Lower lobe of right lung (tissue), 2 donors: ENCODE measurements at regions not wholly inside any gene's neighbourhood (a gene's known extent, or its start where the extent isn't known, plus 50 kb on each side); places are given as distances from the start of the nearest gene placed in this dataset.

Source experiments
- ATAC-seq, 2 donors: fragments of 200-7000 bp; cut with Tn5 transposase; one replicate each; pipeline ENCODE4 v1.9.1; 2020 to 2022; ENCODE audit warnings: mild to moderate bottlenecking in 2 of 2, moderate library complexity in 2 of 2
- DNase-seq: peaks from one replicate; pipeline ENCODE4 v3.0.0-alpha.2; 2020
- H3K27ac ChIP-seq: fragments of 200-600 bp; one replicate; pipeline ENCODE4 v1.8.0; 2022
- H3K27me3 ChIP-seq: fragments of 200-600 bp; one replicate; pipeline ENCODE4 v1.8.0; 2022; ENCODE audit warnings: low read depth
- H3K36me3 ChIP-seq: fragments of 200-600 bp; one replicate; pipeline ENCODE4 v1.8.0; 2022; ENCODE audit warnings: mild to moderate bottlenecking
- H3K4me1 ChIP-seq: fragments of 200-600 bp; one replicate; pipeline ENCODE4 v1.8.0; 2022
- H3K4me3 ChIP-seq: fragments of 200-600 bp; one replicate; pipeline ENCODE4 v1.8.0; 2022; ENCODE audit warnings: mild to moderate bottlenecking
- H3K9me3 ChIP-seq: fragments of 200-600 bp; one replicate; pipeline ENCODE4 v1.8.0; 2022
- intact Hi-C: fragments of 100-400 bp; cut with DNase I; formaldehyde crosslinking; loops from one replicate; pipeline ENCODE4 v1.11.0; 2022
- TF ChIP-seq, protein P1 (sequence below): fragments of 200-600 bp; IDR thresholded peaks from one replicate; pipeline ENCODE4 v1.8.0; 2022; ENCODE audit warnings: antibody characterized with exemption, mild to moderate bottlenecking
- donor health status: DM: no; HTN: yes; CAD: no; lungs with severe emphysema.

DNA sequence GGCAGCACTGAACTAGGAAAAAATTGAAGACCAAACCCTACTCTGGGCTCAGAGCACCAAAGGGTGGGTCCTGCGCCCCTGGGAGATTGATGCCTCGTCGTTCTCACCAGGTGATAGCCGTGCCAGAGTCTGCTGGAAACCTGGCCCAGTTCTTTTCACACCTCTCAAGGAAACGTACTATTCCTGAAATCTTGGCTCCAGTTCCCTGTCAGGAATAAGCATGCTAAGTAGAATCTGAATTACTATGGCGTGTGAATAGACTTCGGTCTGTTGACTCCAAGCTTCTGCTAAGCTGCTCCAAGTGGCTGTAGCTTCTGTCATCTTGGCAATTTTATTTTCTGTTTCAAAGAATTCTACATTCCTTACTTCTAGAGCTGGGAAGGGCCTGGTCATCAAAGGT is 75.4 kb downstream of the MARCHF4 start:
- DNase-seq (no peak), ATAC-seq (no peak)
- H3K9me3 ChIP-seq, result no peaks in the 10 kb centered on the region
- H3K4me3 ChIP-seq, result no peak overlapping the region
- H3K36me3 ChIP-seq, result no peaks in the 10 kb centered on the region
- intact Hi-C loops, result no loop called here
- TF ChIP-seq, protein P1, sequence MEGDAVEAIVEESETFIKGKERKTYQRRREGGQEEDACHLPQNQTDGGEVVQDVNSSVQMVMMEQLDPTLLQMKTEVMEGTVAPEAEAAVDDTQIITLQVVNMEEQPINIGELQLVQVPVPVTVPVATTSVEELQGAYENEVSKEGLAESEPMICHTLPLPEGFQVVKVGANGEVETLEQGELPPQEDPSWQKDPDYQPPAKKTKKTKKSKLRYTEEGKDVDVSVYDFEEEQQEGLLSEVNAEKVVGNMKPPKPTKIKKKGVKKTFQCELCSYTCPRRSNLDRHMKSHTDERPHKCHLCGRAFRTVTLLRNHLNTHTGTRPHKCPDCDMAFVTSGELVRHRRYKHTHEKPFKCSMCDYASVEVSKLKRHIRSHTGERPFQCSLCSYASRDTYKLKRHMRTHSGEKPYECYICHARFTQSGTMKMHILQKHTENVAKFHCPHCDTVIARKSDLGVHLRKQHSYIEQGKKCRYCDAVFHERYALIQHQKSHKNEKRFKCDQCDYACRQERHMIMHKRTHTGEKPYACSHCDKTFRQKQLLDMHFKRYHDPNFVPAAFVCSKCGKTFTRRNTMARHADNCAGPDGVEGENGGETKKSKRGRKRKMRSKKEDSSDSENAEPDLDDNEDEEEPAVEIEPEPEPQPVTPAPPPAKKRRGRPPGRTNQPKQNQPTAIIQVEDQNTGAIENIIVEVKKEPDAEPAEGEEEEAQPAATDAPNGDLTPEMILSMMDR, result no peak
- no peak overlapping the region for H3K27ac ChIP-seq
- no peaks in the 10 kb centered on the region for H3K4me1 ChIP-seq
- H3K27me3 ChIP-seq, result no peaks in the 10 kb centered on the region

DNA sequence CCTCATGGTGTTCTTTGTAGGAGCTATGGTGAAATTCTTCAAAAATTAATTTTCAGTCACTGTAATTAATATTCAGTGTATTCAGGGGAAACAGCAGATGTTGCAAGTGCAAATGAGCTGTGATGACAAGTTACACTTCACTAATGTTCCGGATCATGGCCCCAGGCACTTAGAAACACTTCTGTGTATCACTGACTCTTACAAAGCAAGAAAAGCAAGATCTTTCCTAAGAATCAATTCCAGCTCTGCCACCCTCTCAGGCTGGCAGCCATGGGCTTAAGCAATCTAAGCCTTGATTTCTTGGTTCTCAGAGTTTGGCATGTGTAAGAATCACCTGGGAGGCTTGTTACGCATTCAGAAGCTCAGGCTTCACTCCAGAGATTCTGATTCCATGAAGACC is 78.0 kb downstream of the MARCHF4 start:
- H3K36me3 ChIP-seq, result no peaks in the 10 kb centered on the region
- no peak overlapping the region for H3K27ac ChIP-seq
- no peak overlapping the region for H3K4me3 ChIP-seq
- DNase-seq (no peak), ATAC-seq (no peak)
- intact Hi-C loops, result no loop called here
- H3K4me1 ChIP-seq, result no peaks in the 10 kb centered on the region
- TF ChIP-seq, protein P1, result no peak
- no peaks in the 10 kb centered on the region for H3K27me3 ChIP-seq
- H3K9me3 ChIP-seq, result no peaks in the 10 kb centered on the region

DNA sequence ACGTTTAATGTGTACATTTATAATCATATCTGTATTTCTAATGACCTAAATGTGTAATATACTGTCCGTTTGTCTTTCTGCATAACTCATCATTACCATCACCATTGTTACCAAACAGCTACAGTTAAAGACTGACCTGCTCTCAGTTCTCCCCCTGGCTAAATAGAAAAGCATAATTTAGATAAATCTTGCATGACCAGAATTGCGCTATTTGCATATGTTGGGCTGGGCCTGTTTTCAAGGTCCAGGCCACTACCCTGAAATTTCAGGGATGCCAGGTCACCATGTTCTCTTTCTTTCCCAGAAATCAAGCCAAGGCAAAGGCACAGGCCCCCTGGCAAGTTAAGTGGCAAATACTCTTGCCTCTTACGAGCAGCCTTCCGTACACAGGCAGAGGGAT is 78.4 kb downstream of the MARCHF4 start:
- intact Hi-C loops, result no loop called here
- no peak overlapping the region for H3K27ac ChIP-seq

DNA sequence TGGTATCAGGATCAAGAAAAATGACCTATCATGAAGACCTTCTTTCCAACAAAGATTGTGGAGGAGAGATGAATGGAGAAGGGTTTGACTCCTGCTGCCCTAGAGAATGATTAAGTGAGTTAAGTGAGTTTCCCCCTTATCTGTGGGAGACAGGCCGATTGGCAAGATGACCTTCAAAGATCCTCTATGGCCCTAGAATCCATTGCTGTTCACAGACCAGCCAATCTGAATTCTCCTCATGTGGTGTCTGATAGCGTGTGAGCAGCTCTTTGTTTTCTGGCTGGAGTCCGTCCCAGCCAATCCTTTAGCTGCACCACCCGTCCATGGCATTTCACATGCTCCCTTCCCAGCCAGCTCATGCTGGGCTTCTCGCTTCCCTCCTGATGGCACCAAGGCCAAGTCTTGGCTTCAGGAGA is 79.4 kb downstream of the MARCHF4 start:
- TF ChIP-seq, protein P1, result no peak
- ATAC-seq, result no peak
- Histone ChIP-seq H3K9me3 (no peaks in the 10 kb centered on the region), H3K4me1 (no peaks in the 10 kb centered on the region), H3K27me3 (no peaks in the 10 kb centered on the region), H3K4me3 (no peak overlapping the region), H3K36me3 (no peaks in the 10 kb centered on the region), H3K27ac (no peak overlapping the region)
- intact Hi-C loops, result no loop called here
- no peak for DNase-seq

More for the DNA sequence above, 78.4 kb downstream of the MARCHF4 start:
- TF ChIP-seq, protein P1, result no peak
- H3K27me3 ChIP-seq, result no peaks in the 10 kb centered on the region
- no peak overlapping the region for H3K4me3 ChIP-seq
- no peaks in the 10 kb centered on the region for H3K36me3 ChIP-seq
- ATAC-seq, result no peak
- H3K9me3 ChIP-seq, result no peaks in the 10 kb centered on the region
- DNase-seq, result no peak
- no peaks in the 10 kb centered on the region for H3K4me1 ChIP-seq

DNA sequence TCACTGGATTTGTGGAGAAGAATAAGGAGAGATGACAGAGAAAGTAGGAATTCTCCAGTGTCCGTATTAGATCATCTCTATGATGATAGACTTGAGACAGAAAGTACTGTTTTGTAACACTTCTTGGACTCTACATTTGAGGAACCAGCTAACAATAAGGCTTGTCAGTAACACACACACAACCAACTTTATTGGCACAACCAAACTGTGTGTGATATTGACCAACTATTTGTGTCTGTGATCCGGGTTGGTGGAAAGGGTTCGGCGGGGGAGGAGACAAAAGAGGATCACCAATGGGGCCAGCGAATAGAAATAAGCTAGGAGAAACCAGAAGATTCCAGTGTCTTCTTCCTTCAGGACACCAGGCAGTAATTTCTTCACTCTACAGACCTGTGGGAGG is 79.8 kb downstream of the MARCHF4 start:
- no peak for ATAC-seq
- no peak overlapping the region for H3K27ac ChIP-seq
- intact Hi-C loops, result no loop called here

More for the DNA sequence above, 79.8 kb downstream of the MARCHF4 start:
- Histone ChIP-seq H3K36me3 (no peaks in the 10 kb centered on the region), H3K27me3 (no peaks in the 10 kb centered on the region), H3K4me3 (no peak overlapping the region), H3K9me3 (no peaks in the 10 kb centered on the region), H3K4me1 (no peaks in the 10 kb centered on the region)
- TF ChIP-seq, protein P1, result no peak
- DNase-seq, result no peak
